DND-41 (cell line): ENCODE measurements at regions not wholly inside any gene's neighbourhood (a gene's known extent, or its start where the extent isn't known, plus 50 kb on each side); places are given as distances from the start of the nearest gene placed in this dataset.

Source experiments
- CTCF ChIP-seq: IDR thresholded peaks from 2 replicates; pipeline ENCODE4 v1.5.1; 2012; ENCODE audit warnings: borderline replicate concordance, low read length, moderate library complexity, mild to moderate bottlenecking; ENCODE audit not compliant: poor library complexity, severe bottlenecking; ENCODE audit errors: extremely low read depth
- EZH2 ChIP-seq: IDR thresholded peaks from 3 replicates; pipeline ENCODE4 v1.6.1; 2012; ENCODE audit warnings: borderline replicate concordance, low read depth, mild to moderate bottlenecking, moderate library complexity, low read length, inconsistent platforms; ENCODE audit not compliant: severe bottlenecking

GRCh38 chr2:196249171-196249570, 77.8 kb upstream of the STK17B start:
- TF ChIP-seq CTCF, result no peak
- TF ChIP-seq EZH2, result no peak
